Right renal cortex interstitium (tissue), 3 donors: ENCODE measurements at regions not wholly inside any gene's neighbourhood (a gene's known extent, or its start where the extent isn't known, plus 50 kb on each side); places are given as distances from the start of the nearest gene placed in this dataset.
"Not testable (repeated sequence)": the region's sequence is repeated elsewhere in the genome, so short reads cannot be mapped to it uniquely, and the experiment has no call there.

Experiments used
- DNase-seq, 3 donors: peaks; one replicate each; pipeline ENCODE4 v3.0.0-alpha.2; 2013; ENCODE audit warnings: low read depth in 3 of 3, low spot score in 2 of 3

DNA sequence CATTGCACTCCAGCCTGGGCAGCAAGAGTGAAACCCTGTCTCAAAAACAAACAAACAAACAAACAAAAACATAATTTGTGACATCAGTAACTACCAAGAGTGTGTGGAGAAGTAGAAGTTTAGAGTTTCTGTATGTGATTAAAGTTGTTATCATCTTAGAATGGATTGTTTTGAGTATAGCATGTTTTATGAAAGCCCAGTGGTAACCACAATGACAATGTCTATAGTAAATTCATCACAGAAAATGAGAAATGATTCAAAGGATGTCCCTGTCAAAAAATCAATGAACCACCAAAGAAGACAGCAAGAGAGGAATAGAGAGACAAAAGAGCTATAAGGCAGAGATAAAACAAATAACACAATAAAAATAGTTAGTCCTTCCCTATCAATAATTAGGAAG is 1299.2 kb downstream of the CNTNAP5 start:
- DNase-seq, result no peak

DNA sequence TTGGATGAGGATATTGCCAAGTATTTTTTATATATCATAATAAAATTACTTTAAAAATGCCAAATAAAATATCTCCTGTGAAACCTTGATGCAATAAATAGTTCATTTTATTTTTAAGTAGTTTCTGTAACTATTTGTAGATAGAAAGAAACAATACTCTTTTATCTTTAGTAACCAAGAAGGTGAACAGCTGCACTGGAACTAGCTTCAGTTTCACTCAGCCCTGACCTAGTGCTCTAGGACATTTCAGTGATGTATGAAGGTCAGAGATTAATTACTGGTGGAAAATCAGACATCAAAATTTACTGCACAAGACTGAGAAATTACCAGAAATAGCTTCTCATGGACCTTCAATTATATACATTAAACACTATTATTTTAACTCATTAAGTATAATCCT is 1305.0 kb downstream of the CNTNAP5 start:
- no peak for DNase-seq

DNA sequence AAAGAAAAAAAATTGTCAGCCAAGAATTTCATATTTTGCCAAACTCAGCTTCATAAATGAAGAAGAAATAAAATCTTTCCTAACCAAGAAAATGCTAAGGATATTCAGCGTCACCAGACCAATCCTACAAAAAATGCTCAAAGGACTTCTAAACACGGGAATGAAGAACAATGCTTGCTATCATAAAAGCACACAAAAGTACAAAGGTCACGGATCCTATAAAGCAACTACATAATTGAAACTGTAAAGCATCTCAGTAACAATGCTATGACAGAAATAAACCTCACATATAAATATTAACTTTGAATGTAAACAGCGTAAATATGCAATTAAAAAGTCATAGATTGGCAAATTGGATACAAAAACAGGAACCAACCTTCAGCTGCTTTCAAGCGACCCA is 1314.6 kb upstream of the GYPC start:
- no peak for DNase-seq

GRCh38 chr2:125353542-125353941 is 1302.4 kb upstream of the GYPC start:
- not testable (repeated sequence) for DNase-seq

GRCh38 chr2:125364192-125364983 is 1291.6 kb upstream of the GYPC start:
- no peak for DNase-seq

- no peak for DNase-seq
Observed at GRCh38 chr2:125364984-125365265, 1291.0 kb upstream of the GYPC start.

GRCh38 chr2:125371867-125372266 is 1284.1 kb upstream of the GYPC start:
- DNase-seq, result no peak

DNA sequence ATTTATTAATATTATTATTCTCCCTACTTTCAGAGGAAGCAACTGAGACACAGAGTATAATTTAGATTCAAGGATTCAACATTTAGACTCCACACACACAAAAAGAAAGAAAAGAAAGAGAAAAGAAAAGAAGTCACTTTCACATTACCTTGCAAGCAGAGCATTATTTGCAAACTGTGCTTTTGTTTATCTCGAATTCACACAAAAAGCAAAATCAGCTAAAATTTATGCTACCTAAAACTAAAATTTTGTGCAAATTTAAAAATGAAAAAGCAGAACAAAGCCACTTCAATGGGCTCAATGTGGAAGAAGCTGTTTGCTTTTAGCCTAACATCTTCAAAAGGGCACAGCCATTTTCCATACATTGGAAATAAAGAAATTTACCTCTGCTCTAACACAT is 1282.7 kb upstream of the GYPC start:
- no peak for DNase-seq

DNA sequence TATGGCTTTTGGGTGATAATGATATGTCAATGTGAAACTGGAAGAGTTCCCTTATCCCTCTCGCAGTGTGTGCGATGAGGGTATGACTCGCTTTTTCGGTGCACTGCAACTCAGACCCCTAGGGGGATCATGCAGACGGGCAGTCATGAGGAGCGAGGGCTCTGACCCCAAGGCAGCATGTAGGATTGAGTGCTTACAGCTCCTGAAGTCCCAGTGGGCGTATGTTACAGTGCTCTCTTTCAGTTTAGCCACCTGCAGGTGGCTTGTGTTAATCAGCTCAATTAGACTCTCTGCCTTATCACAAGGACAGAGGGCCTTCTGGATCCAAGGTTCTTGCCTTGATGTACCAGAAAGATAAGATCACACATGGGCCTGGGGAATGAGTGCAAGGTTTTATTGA is 1269.9 kb upstream of the GYPC start:
- DNase-seq, result no peak

DNA sequence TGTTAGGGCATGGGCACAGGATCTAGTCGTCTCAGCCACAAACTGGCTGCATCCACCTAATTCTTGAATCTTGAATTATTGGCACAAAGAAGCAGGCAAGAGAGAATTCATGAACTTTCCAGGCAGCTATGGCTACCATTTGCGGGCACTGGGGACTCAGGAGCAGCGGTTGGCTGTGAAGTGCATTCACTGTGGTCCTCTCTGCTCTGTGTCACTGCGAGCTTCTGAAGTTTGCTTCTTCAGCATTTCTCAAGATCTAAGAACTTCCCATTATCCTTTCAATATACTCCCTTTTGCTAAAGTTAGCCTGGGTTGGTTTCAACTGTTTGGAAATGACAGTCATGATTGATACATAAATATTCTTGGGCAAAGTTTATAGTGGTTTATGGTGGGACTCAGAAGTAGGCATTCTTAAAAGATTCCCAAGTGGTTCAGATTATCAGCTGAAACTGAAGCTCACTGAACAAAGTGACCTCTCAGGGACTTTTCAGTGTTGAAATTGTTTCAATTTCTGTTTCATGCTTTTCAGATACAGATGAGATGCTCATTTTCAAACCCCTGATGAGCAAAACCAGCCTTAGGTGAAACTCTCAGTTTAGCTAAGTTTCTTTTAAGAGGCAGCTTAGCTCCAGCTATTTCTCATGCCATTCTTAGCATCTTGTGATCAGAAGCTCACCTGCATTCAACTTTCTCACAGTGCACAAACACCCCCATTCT is 1258.3 kb upstream of the GYPC start:
- DNase-seq, result no peak

- DNase-seq, result no peak
Observed at GRCh38 chr2:125398738-125399524, 1257.0 kb upstream of the GYPC start.

- DNase-seq, result no peak
Observed at GRCh38 chr2:125405816-125406215, 1250.1 kb upstream of the GYPC start.

GRCh38 chr2:125408874-125409538 is 1247.0 kb upstream of the GYPC start:
- no peak for DNase-seq

- no peak for DNase-seq
Observed at GRCh38 chr2:125418483-125418882, 1237.5 kb upstream of the GYPC start.

DNA sequence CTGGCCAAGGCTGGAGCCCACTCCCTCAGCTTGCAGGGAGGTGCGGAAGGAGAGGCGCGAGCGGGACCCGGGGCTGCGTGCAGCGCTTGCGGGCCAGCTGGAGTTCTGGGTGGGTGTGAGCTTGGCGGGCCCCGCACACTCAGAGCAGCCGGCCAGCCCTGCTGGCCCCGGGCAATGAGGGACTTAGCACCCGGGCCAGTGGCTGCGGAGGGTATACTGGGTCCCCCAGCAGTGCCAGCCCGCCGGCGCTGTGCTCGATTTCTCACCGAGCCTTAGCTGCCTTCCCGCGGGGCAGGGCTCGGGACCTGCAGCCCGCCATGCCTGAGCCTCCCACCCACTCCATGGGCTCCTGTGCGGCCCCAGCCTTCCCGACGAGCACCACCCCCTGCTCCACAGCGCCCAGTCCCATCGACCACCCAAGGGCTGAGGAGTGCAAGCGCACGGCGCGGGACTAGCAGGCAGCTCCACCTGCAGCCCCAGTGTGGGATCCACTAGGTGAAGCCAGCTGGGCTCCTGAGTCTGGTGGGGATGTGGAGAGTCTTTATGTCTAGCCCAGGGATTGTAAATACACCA is 1233.7 kb upstream of the GYPC start:
- not testable (repeated sequence) for DNase-seq

DNA sequence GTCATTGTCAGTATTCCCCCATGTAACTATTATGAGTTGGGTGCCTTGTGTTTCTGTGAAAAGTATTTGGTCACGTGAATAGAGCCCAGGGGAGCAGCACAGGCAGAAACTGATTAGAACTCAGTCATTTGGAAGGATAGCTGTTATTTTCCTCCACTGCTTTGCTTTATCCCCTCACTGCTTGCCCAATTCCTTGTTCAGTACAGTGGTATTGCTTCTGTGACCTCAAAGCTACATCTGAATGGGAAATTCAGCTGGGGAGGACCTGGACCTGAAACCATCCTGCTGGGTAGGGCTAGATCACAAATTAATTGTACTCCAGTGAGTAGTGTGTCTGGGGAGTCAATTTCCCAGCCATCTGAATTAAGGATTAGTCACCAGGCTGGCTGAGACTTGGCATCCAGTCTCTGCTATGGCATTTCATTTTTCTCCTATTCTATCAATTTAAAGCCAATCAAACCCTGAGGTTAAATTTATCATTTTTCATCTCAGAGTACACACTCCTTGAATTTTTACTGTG is 1231.6 kb upstream of the GYPC start:
- DNase-seq, result no peak

- DNase-seq, result no peak
Observed at GRCh38 chr2:125427721-125428315, 1228.1 kb upstream of the GYPC start.

- no peak for DNase-seq
Observed at GRCh38 chr2:125444106-125444505, 1211.9 kb upstream of the GYPC start.

DNA sequence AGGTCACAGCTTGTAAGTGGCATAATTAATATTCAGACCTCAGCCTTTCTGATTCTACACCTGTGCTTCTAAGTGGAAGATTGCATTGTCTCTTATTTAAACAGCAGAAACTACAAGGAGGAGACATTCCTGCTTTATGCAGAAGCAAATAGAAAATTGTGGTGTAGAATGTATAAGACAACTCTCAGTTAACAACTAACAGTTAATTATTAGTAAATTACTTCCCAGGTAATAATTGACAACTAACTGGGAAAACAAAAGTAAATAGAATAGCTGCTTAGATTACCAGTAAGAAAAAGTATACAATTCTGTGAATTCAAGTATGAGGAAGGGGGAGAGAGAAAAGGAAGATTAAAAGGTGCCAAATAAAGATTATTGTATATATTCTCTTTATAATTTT is 1210.5 kb upstream of the GYPC start:
- DNase-seq, result no peak

DNA sequence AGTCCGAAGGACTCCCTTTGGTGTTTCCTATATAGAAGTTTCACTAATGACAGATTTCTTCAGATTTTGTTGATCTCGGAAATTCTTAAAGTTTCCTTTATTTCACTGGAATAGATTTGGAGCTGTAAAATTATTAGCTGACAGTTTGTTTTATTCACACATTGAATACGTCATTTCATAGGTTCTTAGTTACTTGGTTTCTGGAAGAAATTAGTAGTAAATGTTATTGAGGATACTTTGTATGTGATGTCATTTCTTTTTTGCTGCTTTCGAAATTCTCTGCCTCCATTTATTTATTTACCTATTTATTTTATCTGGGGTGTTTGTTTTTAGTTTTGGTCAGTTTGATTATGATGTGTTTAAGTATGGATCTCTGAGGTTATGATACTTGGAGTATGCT is 1205.9 kb upstream of the GYPC start:
- DNase-seq, result no peak
